HT1080 (cell line): ENCODE measurements at regions not wholly inside any gene's neighbourhood (a gene's known extent, or its start where the extent isn't known, plus 50 kb on each side); places are given as distances from the start of the nearest gene placed in this dataset.

ENCODE experiments used
- DNase-seq: peaks from one replicate; pipeline ENCODE4 v3.0.0-alpha.2; 2015; ENCODE audit warnings: low read depth

GRCh38 chr2:23114299-23114698, 270.7 kb upstream of the KLHL29 start:
- DNase-seq = no peak

GRCh38 chr2:23118313-23118712, 266.7 kb upstream of the KLHL29 start:
- DNase-seq = no peak

DNA sequence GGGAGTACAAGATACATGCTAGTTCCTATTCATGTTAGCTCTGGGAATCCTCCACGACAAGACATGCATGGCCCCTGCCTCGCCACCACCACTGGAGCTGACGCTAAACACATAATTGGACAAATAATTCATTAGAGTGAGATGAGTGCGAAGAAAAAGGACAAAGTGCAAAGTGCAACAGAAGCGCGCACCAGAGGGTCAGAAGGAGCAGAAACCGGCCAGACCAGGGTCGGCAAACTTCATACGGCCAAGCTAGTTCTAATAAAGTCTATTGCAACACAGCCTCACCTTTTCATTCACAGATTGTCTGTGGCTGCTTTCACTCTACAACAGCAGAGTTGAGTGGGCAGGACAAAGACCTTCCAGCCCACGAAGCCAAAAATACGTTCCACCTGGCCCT, 266.1 kb upstream of the KLHL29 start:
- DNase-seq = no peak

- no peak for DNase-seq
These were observed 264.8 kb upstream of the KLHL29 start for GRCh38 chr2:23120161-23120560.

GRCh38 chr2:23121968-23122648, 262.9 kb upstream of the KLHL29 start:
- no peak for DNase-seq

GRCh38 chr2:23122681-23123215, 262.2 kb upstream of the KLHL29 start:
- DNase-seq = no peak

- no peak for DNase-seq
These were observed 261.3 kb upstream of the KLHL29 start for GRCh38 chr2:23123686-23124085.

GRCh38 chr2:23124214-23124750, 260.7 kb upstream of the KLHL29 start:
- no peak for DNase-seq

DNA sequence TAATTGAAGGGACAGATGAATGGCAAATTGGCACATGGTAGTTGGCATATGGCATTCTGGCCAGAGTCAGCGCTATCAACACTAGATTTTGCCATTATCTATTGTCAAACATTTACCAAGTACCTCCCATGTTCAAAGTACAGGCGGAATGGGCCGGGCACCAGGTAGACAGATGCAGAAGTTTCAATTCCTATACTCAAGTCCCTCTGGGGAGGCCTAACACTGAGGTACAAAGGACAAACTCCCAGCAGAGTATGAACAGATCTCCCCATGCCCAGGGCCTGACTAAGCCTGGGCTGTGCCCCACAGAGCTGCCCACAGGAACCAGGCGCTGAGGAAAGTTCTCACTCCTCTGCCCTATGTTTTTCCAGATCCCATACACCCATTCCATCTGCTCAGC, 257.5 kb upstream of the KLHL29 start:
- DNase-seq = no peak

DNA sequence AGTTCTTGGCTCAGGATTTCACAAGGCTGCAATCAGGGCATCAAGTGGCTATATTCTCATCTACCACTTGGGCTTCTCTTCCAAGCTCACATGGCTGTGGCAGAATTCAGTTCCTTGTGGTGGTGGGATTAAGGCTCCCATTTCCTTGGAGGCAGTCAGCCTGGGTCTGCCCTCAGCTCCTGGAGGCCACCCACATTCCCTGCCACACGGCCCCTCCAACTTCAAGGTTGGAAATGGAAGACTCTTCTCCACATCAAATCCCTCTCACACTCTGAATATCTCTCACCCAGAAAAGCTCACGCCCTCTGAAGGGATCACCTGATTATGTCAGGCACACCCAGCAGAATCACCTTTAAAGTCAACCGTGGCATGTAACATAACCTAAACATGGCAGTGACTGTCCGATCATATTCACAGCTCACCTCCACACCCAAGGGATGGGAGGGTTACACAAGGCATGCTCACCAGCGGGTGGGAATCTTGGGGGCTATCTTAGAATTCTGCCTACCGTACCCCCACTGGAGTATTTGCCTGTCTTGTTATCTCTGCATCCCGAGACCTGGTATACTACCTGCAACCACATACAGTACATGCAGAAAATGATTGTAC, 256.2 kb upstream of the KLHL29 start:
- DNase-seq = no peak

GRCh38 chr2:23131066-23131575, 253.9 kb upstream of the KLHL29 start:
- DNase-seq = no peak

DNA sequence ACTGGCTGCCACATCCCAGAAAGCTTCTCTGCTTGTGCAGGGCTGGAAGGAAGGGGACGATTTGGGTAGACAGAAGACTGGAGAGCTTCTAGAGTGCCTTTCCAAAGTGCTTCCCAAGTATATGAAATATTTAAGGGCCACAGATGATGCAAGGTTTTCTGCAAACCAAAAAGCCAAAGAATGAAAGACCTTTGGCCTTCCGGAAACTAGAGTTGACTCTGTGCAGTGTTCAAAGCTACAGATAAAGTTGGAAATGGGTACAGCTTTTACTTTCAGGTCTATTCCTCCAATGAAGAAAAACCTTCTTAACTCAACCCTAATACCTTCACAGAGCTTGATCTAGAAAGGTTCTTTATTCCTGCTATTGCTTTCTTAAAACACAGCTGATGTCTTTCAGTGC, 253.0 kb upstream of the KLHL29 start:
- DNase-seq = no peak

DNA sequence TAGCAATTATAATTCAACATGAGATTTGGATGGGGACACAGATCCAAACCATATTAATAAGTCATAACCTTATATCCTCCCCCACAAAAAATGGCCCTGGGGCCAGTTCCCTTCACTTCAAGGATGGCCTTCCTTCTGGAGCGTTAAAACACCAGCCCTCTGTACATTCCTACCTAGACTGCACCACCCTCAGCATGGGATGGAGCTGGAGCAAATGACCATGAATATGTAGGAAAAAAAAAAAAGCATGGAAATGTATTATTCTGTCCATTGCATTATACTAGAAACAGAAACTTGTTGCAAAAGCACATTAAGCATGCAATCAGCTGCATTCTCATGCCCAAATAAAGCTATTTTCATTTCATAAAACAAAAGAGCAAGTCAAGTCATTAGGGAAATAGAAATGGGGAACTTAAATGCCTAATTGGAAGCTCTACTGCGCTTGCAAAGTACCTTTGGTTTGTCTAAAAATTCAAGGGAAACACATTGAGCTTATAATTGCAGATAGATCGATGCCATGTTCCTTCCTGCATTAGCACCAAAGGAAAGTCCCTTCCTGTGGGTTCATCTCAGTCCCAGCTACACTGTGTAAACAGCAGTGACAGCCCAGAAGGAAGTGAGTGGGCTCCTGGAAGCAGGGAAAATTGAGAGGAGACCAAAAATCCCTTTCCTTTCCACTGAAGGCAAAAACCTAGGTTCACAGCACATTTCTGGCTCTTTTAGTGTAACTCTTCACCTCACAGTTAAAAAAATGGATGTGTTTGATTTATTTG, 252.0 kb upstream of the KLHL29 start:
- DNase-seq = no peak

GRCh38 chr2:23134726-23135125, 250.3 kb upstream of the KLHL29 start:
- DNase-seq = no peak

- peak; percentile 10 for DNase-seq
These were observed 249.4 kb upstream of the KLHL29 start for GRCh38 chr2:23135481-23136100.

DNA sequence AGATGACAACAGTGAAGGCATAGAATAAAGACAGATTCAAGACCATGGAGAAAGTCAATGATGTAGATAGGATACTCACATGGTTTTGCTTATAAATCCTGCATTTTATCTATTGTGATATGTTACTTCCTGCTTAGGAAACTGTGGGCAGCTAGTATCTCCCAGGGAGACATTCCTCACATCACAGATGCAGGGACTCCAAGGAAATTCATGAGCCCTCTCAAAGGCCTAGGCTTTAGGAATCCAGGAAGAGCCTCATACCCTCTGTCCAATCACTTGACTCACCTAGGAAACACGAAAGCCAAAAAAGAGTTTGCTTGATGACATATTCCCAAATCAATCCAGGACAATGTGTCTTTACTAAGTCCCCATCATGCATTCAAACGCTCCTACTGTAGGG, 247.8 kb upstream of the KLHL29 start:
- no peak for DNase-seq

GRCh38 chr2:23138701-23139100, 246.3 kb upstream of the KLHL29 start:
- no peak for DNase-seq

DNA sequence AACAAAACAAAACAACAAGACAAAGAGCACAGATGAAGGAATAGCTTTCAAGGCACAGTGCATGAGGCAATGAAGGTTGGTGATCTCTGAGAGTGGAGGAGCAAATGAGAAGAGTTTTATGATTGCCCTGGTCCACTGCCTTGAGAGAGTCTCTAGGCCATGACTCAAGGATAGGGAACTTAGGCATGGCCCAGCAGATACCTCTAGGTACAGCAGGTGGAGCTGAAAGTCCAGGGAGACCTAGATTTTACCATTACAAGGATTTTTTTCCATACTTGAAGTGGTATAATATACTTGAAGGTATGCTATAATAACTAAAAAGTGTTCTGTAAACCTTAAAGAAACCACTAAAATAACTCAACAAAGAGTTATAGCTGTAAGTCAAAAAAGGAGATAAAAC, 239.5 kb upstream of the KLHL29 start:
- no peak for DNase-seq

DNA sequence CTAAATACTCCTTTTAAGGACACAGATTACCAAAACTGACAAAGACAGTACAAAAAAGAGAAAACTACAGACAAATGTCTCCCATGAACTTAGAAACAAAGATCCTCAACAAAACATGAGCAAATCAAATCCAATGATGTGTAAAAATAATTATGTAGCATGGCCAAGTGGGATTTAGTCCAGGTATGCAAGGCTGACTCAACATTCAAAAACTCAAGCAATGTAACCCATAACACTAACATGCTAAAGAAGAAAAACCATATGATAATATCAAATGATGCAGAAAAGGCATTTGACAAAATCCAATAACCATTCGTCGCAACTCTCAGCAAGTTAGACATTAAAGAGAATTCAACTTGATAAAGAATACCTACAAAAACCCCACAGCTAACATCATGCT, 239.0 kb upstream of the KLHL29 start:
- no peak for DNase-seq

DNA sequence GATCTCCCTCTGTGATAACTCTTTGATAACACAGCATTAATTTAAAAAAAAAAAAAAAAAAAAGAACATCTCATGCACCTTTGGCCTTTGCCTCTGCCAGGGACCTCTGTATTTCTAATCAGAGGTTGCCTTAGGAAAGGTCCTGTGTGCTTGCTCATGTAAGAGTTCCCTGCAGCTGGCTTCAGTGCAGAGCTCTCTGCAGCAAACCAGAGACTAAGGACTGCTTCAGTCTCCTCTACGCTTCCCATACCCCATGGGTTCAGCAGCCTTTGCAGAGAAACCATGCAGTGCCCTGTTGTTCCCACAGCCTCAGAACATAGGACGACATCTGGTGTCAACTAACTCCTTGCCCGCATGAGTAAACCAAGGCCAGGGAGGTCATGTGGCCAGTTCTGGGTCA, 236.6 kb upstream of the KLHL29 start:
- DNase-seq = no peak

- DNase-seq = no peak
These were observed 235.2 kb upstream of the KLHL29 start for GRCh38 chr2:23149777-23150176.

- no peak for DNase-seq
These were observed 231.5 kb upstream of the KLHL29 start for GRCh38 chr2:23153484-23153883.
